H9 (cell line): ENCODE measurements at regions not wholly inside any gene's neighbourhood (a gene's known extent, or its start where the extent isn't known, plus 50 kb on each side); places are given as distances from the start of the nearest gene placed in this dataset.
A peak's percentile ranks its signal among the peaks of the same experiment; 100 is the strongest.
"Not testable (repeated sequence)": the region's sequence is repeated elsewhere in the genome, so short reads cannot be mapped to it uniquely, and the experiment has no call there.

Source experiments
- DNase-seq: peaks from one replicate; pipeline ENCODE4 v3.0.0-alpha.2; 2017
- H2AFZ ChIP-seq: one replicate; pipeline ENCODE4 v1.6.1; 2013; ENCODE audit warnings: mild to moderate bottlenecking, low read length, control low read depth, moderate library complexity
- H2AK5ac ChIP-seq: 2 replicates; pipeline ENCODE4 v1.6.1; 2013; ENCODE audit warnings: low read length, control low read depth, mixed read lengths; ENCODE audit not compliant: insufficient read length
- H2BK120ac ChIP-seq: one replicate; pipeline ENCODE4 v1.6.1; 2013; ENCODE audit warnings: low read depth, mild to moderate bottlenecking, low read length, control low read depth, inconsistent platforms; ENCODE audit not compliant: poor library complexity, severe bottlenecking
- H2BK12ac ChIP-seq: 2 replicates; pipeline ENCODE4 v1.6.1; 2013; ENCODE audit warnings: low read length, control low read depth, mixed read lengths, low read depth; ENCODE audit not compliant: insufficient read length
- H2BK15ac ChIP-seq: 2 replicates; pipeline ENCODE4 v1.6.1; 2013; ENCODE audit warnings: low read depth, low read length, control low read depth
- H2BK20ac ChIP-seq: one replicate; pipeline ENCODE4 v1.6.1; 2013; ENCODE audit warnings: low read depth, mild to moderate bottlenecking, low read length, control low read depth, inconsistent platforms; ENCODE audit not compliant: poor library complexity, severe bottlenecking
- H2BK5ac ChIP-seq: 2 replicates; pipeline ENCODE4 v1.6.1; 2013; ENCODE audit warnings: low read length, control low read depth, mixed read lengths; ENCODE audit not compliant: insufficient read length
- H3K14ac ChIP-seq: 2 replicates; pipeline ENCODE4 v1.6.1; 2013; ENCODE audit warnings: low read length, control low read depth; ENCODE audit not compliant: insufficient read depth
- H3K18ac ChIP-seq: 2 replicates; pipeline ENCODE4 v1.6.1; 2013; ENCODE audit warnings: low read depth, mild to moderate bottlenecking, mixed read lengths, low read length, control low read depth; ENCODE audit not compliant: insufficient read length
- H3K23ac ChIP-seq: 2 replicates; pipeline ENCODE4 v1.6.1; 2013; ENCODE audit warnings: low read length, control low read depth, mixed read lengths, low read depth; ENCODE audit not compliant: insufficient read length
- H3K23me2 ChIP-seq: 2 replicates; pipeline ENCODE4 v1.6.1; 2013; ENCODE audit warnings: low read depth, mild to moderate bottlenecking, mixed read lengths, low read length, control low read depth; ENCODE audit not compliant: insufficient read length, poor library complexity, severe bottlenecking
- H3K27ac ChIP-seq: 2 replicates; pipeline ENCODE4 v1.5.1; 2013; ENCODE audit warnings: low read length, control low read depth, mixed read lengths, low read depth; ENCODE audit not compliant: insufficient read length
- H3K27me3 ChIP-seq: 2 replicates; pipeline ENCODE4 v1.6.1; 2013; ENCODE audit warnings: low read length, control low read depth, inconsistent platforms; ENCODE audit not compliant: insufficient read depth
- H3K4ac ChIP-seq: 2 replicates; pipeline ENCODE4 v1.6.1; 2013; ENCODE audit warnings: low read depth, mild to moderate bottlenecking, control low read depth, inconsistent platforms, low read length, moderate library complexity
- H3K4me1 ChIP-seq: 2 replicates; pipeline ENCODE4 v1.6.1; 2013; ENCODE audit warnings: low read length, control low read depth, inconsistent platforms; ENCODE audit not compliant: insufficient read depth
- H3K4me2 ChIP-seq: 2 replicates; pipeline ENCODE4 v1.6.1; 2013; ENCODE audit warnings: low read length, control low read depth, mixed read lengths; ENCODE audit not compliant: insufficient read length, insufficient read depth
- H3K56ac ChIP-seq: 2 replicates; pipeline ENCODE4 v1.6.1; 2013; ENCODE audit warnings: low read depth, mild to moderate bottlenecking, mixed read lengths, low read length, control low read depth; ENCODE audit not compliant: insufficient read length
- H3K79me1 ChIP-seq: 2 replicates; pipeline ENCODE4 v1.6.1; 2013; ENCODE audit warnings: low read depth, mild to moderate bottlenecking, moderate library complexity, low read length, control low read depth, inconsistent platforms; ENCODE audit not compliant: insufficient read depth, poor library complexity, severe bottlenecking
- H3K79me2 ChIP-seq: 2 replicates; pipeline ENCODE4 v1.6.1; 2013; ENCODE audit warnings: low read length, control low read depth, inconsistent platforms; ENCODE audit not compliant: insufficient read depth
- H3K9ac ChIP-seq: 2 replicates; pipeline ENCODE4 v1.6.1; 2013; ENCODE audit warnings: low read length, control low read depth, mixed read lengths; ENCODE audit not compliant: insufficient read length; ENCODE audit errors: extremely low read depth
- H3K9me3 ChIP-seq: one replicate; pipeline ENCODE4 v1.6.1; 2013; ENCODE audit warnings: low read depth, low read length, inconsistent platforms; ENCODE audit not compliant: control insufficient read depth
- H3T11ph ChIP-seq: one replicate; pipeline ENCODE4 v1.6.1; 2013; ENCODE audit warnings: mild to moderate bottlenecking, low read length, control low read depth, inconsistent platforms
- H4K20me1 ChIP-seq: one replicate; pipeline ENCODE4 v1.6.1; 2013; ENCODE audit not compliant: control insufficient read depth, insufficient read length, insufficient read depth
- H4K5ac ChIP-seq: 2 replicates; pipeline ENCODE4 v1.6.1; 2013; ENCODE audit warnings: low read depth, mild to moderate bottlenecking, mixed read lengths, low read length, control low read depth; ENCODE audit not compliant: insufficient read length
- H4K8ac ChIP-seq: replicated peaks from 2 replicates; pipeline ENCODE4 v1.6.1; 2013; ENCODE audit warnings: low read length, control low read depth, mixed read lengths, low read depth; ENCODE audit not compliant: insufficient read length
- H4K91ac ChIP-seq: 2 replicates; pipeline ENCODE4 v1.6.1; 2013; ENCODE audit warnings: low read depth, mild to moderate bottlenecking, moderate library complexity, mixed read lengths, low read length, control low read depth; ENCODE audit not compliant: insufficient read length
- H3K27ac Mint-ChIP-seq, 3 experiments: 2 replicates in 2 of 3; 3 replicates in 1 of 3; pipeline ENCODE4 v1.8.0; 2020 to 2021; ENCODE audit warnings: mixed read lengths in 3 of 3, mild to moderate bottlenecking in 1 of 3, moderate library complexity in 1 of 3
- H3K27me3 Mint-ChIP-seq: 2 replicates; pipeline ENCODE4 v1.8.0; 2021; ENCODE audit warnings: low read depth, mild to moderate bottlenecking, moderate library complexity, mixed read lengths
- H3K36me3 Mint-ChIP-seq, 3 experiments: 2 replicates in 2 of 3; 3 replicates in 1 of 3; pipeline ENCODE4 v1.8.0; 2020 to 2021; ENCODE audit warnings: low read depth in 3 of 3, mixed read lengths in 3 of 3; ENCODE audit not compliant: insufficient read depth in 1 of 3
- H3K4me1 Mint-ChIP-seq, 2 experiments: 2 replicates each; pipeline ENCODE4 v1.8.0; 2020; ENCODE audit warnings: mixed read lengths in 2 of 2
- H3K4me3 Mint-ChIP-seq, 2 experiments: 2 replicates in 1 of 2; 3 replicates in 1 of 2; pipeline ENCODE4 v1.8.0; 2020 to 2021; ENCODE audit warnings: mild to moderate bottlenecking in 2 of 2, mixed read lengths in 2 of 2, moderate library complexity in 1 of 2
- H3K9me3 Mint-ChIP-seq, 2 experiments: 2 replicates in 1 of 2; 3 replicates in 1 of 2; pipeline ENCODE4 v1.8.0; 2020; ENCODE audit warnings: mild to moderate bottlenecking in 2 of 2, mixed read lengths in 2 of 2, moderate library complexity in 1 of 2
- WGBS: extraction: QIAGEN DNeasy Blood & Tissue Kit; methylation state at CpG from one replicate; pipeline ENCODE4 v1.1.7; 2013; ENCODE audit warnings: missing lambda C conversion rate, low lambda C conversion rate, mixed read lengths; ENCODE audit not compliant: insufficient read length; ENCODE audit errors: extremely low coverage; 5-methylcytosine and 5-hydroxymethylcytosine counted together

GRCh38 chr3:75579536-75579935, 84.6 kb upstream of the FRG2C start:
- H4K91ac ChIP-seq, H3K9me3 ChIP-seq, H3K18ac ChIP-seq, H2BK15ac ChIP-seq, H3K23me2 ChIP-seq, H3K27ac ChIP-seq, H4K8ac ChIP-seq, H3K9me3 Mint-ChIP-seq, H3K56ac ChIP-seq, H3K27ac Mint-ChIP-seq, DNase-seq, H3K9ac ChIP-seq, H2BK5ac ChIP-seq, H3K79me1 ChIP-seq, H3K36me3 Mint-ChIP-seq, H2BK12ac ChIP-seq, H4K5ac ChIP-seq, H3K27me3 ChIP-seq, H4K20me1 ChIP-seq, H3K4me1 ChIP-seq, H3K79me2 ChIP-seq, H3K23ac ChIP-seq, H2BK20ac ChIP-seq, H2BK120ac ChIP-seq, H2AFZ ChIP-seq, H2AK5ac ChIP-seq, H3K4ac ChIP-seq, H3T11ph ChIP-seq, H3K14ac ChIP-seq: not testable (repeated sequence)
- WGBS = no CpG with 5 or more reads among the region's 27 CpGs
- Mint-ChIP-seq H3K27me3 (peaks cover 89% of the 10 kb centered on the region), H3K4me3 (peak overlapping the region; percentile 65 to 87), H3K4me1 (peaks cover 35 to 40% of the 10 kb centered on the region in 2 experiments)
- peak overlapping the region; percentile 56 for H3K4me2 ChIP-seq
